ENCODE measurements at regions not wholly inside any gene's neighbourhood (a gene's known extent, or its start where the extent isn't known, plus 50 kb on each side); places are given as distances from the start of the nearest gene placed in this dataset.

DNA sequence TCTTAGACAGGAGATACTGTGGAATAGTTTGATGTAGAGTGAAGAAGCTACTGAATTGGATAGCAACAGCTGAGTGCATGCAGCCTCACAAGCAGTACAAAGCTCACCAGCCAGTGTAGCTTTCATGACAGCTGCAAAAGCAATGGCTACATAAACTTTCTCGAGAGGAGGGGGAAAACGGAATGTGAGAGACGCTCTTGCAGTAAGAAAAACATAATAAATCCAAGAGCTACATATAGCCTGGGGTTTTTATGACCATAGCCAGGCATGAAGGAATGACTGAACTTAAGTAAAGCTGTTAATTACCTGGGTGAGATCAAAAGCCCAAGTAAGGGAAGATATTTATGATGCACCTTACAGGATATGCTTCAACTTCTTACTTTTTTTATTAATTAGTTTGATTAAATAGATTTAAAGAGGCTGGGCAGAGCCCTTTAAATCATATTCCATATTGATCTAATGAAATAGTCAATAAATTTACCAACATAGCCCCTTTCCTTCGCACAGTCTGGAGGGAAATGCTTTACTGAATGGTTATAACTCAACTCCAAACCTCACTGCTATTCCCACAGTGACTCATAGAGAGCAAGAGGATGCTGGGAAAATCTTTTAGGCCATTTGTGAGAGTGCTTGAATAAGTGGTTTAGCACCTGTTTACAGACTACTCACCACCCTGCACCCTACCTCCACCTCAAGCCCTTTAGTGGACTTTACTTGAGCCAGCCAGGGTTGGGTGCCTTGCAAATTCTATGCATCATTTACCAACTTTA lies 407.2 kb upstream of the CLINT1 start:
- TF ChIP-seq POLR2AphosphoS5 (IDR thresholded peaks at IDR 0.05; ENCODE audit: low read depth, low read length) = no peak
- no peak for TF ChIP-seq POLR2A (IDR thresholded peaks at IDR 0.05; ENCODE audit: low read depth, low read length)

Data from GM12892 (cell line).